Right forelimb (tissue), 1 donor: ENCODE measurements at regions not wholly inside any gene's neighbourhood (a gene's known extent, or its start where the extent isn't known, plus 50 kb on each side); places are given as distances from the start of the nearest gene placed in this dataset.
"Not testable (repeated sequence)": the region's sequence is repeated elsewhere in the genome, so short reads cannot be mapped to it uniquely, and the experiment has no call there.

Experiments
- DNase-seq: peaks from one replicate; pipeline ENCODE4 v3.0.0-alpha.2; 2018

DNA sequence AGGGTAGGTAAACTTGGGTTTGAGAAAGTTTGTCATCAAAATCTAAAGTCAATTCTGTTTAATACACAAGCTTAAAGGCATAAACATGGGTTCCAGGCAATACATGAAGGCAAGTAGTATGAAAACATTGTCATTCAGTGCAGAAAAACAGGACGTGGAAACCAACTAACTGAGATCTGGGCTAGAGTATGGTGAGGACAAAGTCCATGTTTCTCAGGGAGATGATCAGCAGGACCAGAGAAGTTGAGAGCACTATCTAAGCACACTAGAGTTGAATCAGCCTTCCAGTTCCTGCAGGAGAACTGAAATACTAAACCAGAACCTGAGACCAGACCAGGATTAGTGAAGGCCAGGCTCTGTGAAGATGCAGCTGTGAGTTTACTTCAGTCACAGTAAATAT lies 302.8 kb upstream of the CRIM1 start:
- no peak for DNase-seq

DNA sequence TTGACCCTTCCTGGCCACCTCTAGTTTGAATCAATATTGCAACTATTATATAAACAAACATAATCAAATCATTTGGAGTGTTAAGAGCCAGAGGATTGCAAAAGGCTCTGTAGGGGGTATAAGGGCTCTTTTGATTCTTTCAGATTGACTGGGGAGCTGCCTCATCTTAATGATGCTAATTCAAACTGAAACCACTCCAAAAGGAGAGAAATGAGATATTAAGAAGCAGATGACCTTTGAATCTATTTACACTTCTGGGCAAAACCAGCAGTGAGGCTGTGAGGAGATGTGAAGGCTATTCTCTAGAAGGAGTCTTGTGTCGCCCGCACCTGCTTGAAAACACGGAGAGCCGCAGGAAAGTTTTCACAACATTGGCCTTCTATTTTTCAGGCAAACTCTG lies 311.2 kb upstream of the CRIM1 start:
- no peak for DNase-seq

DNA sequence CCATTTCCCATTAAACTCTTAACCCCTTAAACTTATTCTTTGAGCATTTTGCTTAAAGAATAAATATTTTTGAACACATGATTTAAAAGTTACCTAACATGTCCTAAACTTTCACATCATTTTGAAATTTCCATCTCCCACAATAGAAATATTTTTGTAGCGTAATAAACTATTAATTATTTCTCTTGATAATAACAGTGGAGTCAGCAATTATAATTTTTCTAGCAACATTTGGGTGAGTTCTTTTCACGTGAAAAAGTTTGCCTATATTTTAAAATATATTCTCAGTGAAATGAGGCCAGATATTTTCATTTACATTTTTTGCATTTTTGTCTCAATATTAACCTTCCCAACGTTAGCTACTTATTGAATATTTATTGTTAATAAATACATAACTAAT lies 320.4 kb upstream of the CRIM1 start:
- no peak for DNase-seq

DNA sequence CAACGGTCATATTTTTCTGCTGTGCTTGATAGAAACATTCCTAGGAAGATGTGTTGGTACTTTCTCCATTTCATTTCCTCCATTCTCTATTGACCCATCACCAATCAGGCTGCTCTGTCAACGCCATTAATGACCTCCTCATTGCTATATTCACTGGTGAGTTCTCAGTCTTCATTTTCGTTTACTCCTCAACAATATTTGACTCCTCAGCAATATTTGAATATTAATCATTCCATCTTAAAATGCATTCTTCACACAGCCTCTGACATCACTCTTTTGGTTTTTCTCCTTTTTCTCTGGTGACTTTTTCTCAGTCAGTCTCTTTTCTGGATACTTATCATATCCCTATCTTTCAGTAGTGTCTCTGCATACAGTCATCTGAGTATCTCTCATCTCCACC lies 323.5 kb upstream of the CRIM1 start:
- DNase-seq: no peak

DNA sequence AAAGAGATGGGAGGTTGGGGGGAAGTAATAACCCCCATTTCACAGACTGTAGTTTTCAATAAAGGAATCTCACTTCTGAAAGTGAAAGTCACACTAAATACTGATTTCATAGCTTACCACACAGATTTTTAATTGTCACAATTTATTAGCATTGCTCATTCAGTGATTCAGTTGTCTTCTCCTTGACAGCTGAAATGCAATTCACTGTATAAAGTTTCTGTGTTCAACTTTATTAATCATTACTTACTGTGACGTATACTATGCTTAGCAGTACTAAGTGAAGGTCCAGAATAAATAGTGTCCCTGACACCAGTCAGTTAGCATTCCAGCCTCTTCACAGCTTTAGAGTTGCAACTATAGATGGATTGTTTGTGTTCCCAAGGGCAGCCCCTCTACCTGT lies 324.1 kb upstream of the CRIM1 start:
- DNase-seq: no peak

DNA sequence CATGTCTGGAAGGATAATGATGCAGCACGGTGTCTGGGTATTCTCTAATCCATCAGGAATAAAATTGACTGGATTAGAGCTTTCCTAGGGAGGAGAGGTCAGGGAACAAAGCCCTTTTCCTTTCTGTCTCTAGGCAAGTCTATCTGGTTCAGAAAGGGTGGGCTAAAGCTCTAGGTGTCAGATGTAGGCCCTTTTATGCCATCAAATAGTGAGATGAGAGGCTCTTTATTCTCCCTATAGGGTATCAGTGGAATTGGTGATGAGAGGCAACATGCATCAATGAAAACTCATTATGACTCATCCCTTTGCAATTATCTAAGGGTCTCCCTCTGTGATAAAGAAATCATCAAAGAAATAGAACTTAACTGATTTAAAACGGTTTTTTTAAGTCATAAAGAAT lies 328.0 kb upstream of the CRIM1 start:
- DNase-seq: no peak

DNA sequence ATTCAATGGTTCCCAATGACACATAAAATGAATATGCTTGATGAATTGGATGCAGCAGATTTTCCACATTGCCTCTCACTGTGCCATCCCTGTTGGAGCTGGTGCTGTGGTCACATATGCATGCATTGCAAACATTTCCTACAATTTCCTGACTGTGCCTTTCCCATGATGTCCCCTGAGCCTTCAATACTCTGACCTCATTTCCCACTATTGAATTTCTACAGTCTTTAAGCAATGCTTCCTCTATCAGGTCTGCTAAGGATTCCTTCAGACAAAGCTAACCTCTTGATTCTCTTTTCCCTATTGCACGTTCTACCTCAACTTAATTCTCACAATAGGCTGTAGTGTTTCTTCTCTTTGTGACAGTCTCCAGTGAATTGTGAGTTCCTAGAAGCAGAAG lies 342.5 kb upstream of the CRIM1 start:
- no peak for DNase-seq

DNA sequence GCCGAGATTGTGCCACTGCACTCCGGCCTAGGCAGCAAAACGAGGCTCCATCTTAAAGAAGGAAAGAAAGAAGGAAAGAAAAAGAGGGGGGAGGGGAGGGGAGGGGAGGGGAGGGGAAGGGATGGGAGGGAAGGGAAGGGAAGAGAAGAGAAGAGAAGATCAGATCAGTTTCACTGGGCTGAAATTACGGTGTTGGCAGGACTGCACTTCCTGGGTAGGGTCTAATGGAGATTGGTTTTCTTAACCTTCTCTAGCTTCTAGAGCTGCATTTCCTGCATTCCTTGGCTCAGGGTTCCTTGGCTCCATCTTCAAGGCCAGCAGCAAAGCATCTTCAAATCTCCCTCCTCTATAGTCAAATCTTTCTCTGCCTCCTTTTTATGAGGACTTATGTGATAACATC lies 349.1 kb upstream of the CRIM1 start:
- no peak for DNase-seq

DNA sequence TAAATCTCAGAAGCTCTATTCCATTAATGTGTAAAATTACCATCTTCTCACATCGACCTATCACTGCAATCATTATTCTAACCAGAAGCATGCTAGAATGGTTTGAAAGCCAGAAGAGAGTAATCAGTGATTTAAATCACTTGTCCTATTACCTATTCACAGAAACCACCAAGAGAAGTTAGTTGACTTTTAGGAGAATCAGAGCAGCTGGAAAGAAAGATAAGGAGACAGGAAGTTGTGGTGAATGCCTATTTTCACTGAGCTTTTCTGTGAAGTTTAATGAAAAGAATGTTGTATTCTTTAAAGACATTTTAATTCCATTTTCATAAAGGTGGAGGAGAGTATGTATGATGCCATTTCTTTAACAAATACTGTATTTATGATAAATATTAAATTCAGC lies 352.6 kb upstream of the CRIM1 start:
- DNase-seq: no peak

DNA sequence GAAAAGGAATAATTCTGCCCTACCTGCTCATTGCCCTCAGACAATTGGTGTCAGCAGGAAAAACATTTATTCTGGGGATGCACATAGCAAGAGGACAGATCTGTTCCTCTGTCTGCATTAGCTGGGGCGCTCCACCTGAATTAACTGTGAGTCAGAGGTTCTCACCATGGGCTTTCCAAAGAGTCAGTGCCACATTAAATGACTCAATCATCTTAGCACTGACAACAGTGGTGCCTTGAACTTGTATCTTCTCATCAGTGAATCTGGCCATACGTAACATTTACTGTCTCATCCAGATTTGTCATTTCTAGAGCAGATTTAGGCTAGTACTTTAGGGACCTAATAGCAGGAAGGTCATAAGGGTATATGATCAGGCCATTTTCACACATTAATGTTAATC lies 358.1 kb upstream of the CRIM1 start:
- no peak for DNase-seq

DNA sequence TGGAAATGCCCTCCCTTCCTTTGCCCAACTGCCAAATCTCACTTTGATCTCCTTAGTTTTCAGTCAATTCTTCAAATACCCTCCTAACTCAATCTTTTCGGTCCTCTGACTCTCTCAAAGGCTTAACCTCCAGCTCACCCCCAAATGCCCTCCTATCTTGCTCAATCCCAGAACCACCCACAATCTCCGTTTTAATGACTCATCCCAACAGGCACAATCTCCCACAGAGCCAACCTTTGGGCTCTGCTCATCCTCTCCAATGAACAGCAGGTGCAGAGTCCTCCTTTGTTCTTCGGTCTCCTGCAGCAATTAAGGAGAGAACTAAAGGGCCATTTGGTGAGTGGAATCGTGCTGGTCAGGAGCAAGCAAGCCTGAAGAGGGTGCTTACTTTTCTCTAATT lies 366.1 kb upstream of the CRIM1 start:
- DNase-seq: no peak

DNA sequence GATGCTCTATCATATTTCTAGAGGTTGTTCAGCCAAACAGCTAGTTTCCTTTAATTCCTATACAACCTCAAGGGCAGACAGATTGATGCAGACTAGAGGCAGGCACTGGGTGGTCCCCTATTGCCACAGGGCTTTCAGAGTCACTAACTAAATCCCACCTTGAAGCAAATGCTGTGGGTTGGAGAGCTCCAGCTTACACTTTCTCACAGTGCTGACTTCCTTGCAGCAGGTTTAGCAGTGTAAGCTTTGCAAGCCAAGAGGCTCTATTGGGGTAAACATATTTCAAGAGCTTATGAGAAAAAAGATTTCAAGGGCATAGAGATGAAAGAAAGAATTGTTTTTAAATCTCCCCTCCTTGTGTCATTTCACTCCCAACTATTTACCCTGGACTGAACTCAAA lies 366.5 kb upstream of the CRIM1 start:
- no peak for DNase-seq

DNA sequence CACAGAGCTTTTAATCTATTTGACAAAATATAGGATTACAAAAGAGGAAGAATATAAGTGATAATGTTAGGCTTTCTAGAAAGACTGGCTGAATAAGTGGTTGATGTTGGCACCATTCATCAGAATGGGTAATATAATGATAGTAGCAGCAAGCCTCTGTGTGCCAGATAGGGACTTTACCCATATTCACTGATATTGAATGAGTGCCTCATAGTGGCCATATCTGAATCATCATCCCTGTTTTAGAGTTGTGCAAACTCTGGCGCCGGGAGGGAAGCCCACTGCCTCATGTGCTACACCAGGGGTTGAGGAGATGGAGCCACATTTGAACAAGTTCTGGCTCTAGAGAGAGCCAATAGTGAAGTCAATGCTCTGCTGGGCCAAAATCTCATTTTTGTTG lies 368.7 kb upstream of the CRIM1 start:
- DNase-seq: no peak

DNA sequence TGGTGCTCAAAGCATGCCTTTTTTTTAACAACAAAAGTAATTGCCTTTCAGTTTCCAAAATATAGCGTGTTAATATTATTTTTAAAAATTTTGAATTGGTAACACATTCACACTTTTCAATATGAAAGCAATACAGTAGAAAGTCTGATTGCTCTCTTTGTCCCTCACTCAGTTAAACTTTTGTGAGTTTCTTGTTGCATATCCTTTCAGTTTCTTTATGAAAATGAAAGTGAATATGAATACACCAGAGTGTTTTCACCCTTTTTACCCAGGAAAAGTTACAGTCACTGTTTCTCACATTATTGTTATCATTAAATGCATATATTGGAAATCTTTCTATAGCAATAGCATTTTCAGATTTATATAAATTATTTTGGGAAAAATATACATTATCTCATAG lies 377.4 kb upstream of the CRIM1 start:
- DNase-seq: no peak

DNA sequence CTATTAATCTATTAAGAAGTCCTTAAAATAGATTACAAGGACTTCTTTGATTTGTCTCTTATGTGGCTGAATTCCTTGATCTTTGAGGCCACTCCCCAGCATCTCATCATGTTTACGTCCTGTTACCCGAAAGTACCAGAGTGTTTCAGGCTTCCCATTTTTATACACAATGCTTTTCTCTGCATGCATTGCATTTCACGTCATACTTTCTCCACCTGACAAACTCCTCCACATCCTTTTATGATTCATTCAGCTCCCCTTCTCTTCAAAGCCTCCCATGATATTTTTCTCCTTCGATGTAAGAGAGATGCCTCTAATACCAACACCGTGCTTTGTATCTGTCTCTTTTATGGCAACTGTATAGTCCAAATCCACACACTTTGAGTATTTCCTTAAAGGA lies 379.0 kb upstream of the CRIM1 start:
- DNase-seq: no peak

DNA sequence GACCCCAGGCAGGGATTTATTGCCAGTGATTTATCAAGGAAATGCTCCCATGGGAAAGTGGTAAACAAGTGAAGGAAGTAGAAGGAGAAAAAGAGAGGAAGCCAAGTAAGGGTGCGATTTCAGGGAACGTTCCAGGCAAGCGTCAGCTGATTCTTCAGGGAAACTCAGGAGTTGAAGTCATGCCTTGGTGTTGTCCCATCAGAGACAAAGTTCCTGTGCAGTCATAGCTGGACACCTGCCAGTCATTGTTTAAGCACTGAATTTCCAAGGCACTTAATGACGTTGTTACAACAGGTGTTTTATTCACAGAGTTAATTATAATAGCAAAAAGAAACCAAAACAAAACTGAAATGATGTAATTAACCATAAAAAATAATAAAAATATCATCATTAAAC lies 381.8 kb upstream of the CRIM1 start:
- no peak for DNase-seq

DNA sequence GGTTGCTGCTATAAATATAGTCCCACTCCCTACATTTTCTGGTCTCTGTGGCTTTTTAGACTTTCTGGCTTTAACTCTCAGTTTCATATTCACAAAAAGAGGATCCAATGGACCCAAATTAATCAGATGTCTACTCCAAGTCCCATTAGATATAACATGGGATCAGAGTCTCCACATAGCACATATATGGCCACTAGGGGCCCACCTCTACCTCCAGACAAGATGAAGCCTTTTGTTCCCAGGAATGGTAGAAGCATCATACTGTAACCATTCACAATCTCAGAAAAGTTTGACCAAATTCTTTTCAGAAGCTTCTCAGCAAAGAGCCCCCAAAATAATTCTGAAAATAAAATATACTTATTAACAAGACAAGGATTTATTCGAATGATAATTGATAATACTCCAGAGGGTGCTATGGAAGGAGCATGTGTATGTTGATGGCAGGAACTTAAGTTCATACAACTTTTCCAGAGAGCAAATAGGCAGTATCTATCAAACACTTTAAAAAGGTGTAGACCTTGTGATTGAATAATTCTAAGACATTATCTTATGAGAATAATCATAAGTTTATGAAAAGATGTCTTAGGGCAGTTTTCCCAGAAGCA lies 382.3 kb upstream of the CRIM1 start:
- DNase-seq: no peak

DNA sequence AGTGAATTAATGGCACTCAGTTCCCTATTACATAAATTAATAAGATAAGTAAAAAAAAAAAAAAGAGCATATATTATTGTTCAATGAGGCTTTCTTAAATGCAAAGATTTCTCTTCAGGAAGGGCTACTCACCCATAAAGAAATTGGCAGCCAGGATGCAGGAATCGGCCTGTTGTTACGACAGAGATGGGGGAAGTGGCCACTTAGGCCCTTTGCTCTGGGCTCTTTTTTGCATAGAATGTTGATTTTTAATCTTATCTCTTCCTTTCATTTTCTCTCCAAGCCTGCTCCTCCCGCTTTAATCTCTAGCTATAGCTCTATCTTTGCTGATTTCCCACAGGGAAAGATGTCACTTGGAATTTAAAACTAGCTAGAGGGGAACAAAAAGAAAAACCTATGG lies 391.8 kb upstream of the CRIM1 start:
- DNase-seq: no peak

DNA sequence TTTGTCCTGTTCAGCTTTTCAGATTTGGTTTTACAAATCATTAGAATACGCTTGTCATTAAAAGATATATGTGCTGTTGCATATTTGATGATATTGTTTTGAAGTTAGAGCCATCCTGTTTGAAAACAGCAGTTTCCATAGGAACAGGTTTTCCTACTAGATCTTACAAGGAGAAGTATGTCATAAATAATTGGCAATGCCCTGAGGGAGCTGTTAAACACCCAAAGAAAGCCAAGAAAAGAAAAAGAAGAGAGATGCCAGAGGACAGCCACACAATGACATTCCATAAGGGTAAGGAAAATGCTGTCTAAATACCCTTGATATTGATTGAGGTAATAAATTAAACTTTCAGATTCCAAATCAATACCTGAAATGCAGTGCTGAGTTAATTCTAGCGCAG lies 392.2 kb upstream of the CRIM1 start:
- DNase-seq: no peak

DNA sequence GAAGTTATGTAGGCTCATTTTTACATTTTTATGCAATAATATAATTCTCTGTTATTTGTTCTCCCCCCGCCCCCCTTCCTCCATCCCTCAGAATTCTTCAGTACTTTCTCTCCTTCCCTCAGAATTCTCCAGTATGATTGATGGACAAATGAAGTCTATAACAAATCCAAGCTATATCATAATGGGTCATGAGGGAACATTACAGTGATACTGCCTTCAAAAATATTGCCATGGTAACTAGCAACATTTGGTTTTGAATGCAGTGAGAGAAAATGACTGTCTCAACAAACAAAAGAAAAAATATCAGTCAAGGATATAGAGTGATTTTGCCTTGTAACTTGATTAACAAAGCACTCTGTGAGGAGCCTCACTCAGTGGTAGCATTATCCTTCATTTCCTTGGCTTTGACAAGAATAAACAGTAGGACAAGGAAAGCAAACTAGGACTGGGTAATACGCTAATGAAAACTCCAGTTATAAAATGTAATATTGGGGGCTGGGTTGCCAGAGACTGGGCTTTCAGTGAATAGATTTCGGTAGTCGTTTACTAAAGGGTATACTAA lies 392.9 kb upstream of the CRIM1 start:
- DNase-seq: no peak

DNA sequence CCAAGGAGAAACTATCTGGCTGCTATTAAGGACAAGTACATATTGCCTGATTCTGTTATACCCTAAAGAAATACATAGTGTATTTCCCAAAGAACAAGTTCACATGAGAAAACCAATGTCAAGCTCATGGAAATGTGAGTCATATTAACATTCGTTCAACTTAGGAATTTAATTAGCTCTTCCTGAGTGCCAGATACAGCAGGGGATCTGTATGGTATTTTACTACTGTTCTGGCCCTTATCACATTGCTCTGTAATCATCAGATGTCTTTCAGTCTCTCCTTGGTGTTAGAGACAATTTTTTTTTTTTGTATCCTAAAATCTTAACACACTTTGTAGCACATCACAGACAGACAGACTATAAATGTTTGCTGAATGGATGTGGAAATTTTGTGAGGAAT lies 395.0 kb upstream of the CRIM1 start:
- no peak for DNase-seq

DNA sequence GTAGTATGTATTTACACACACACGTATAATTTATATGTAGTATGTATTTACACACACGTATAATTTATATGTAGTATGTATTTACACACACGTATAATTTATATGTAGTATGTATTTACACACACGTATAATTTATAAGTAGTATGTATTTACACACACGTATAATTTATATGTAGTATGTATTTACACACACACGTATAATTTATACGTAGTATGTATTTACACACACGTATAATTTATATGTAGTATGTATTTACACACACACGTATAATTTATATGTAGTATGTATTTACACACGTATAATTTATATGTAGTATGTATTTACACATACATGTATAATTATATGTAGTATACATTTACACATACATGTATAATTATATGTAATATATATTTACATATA lies 398.5 kb upstream of the CRIM1 start:
- DNase-seq: not testable (repeated sequence)

DNA sequence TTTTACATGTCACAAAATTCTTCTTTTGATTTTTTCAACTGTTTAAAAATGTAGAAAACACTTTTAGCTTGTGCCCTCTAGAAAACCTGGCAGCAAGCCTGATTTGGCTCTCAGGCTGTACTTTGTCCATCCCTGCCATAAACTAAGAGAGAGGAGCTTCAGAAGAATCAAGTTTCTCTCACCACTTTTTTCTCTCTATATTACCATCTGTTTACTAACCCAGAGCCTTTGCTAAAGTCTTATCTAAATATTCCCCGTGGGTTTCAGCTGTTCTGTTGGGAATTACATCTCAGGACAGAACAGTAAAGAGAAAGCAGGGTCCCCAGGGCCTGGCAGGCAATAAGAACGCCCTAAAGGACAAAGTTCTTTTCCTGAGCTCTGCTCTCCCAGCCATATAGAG lies 409.1 kb upstream of the CRIM1 start:
- DNase-seq: no peak

DNA sequence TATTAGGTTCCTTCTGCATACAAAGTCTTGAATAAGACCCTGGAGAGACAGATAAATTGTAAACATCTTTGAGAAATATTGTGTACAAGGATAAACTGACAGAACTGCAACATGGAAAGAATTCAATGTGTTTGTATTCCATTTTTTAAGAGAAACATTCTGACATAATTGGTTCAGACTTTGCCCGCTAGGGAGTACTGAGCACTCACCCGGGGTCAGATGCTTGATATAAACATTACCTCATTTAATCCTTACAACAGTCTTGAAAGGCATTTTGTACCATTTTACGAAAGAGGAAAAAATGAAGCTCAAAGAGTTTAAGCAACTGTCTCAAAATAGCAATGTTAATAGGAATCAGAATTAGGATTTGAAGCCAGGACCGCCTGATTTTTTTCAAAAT lies 416.7 kb upstream of the CRIM1 start:
- no peak for DNase-seq

DNA sequence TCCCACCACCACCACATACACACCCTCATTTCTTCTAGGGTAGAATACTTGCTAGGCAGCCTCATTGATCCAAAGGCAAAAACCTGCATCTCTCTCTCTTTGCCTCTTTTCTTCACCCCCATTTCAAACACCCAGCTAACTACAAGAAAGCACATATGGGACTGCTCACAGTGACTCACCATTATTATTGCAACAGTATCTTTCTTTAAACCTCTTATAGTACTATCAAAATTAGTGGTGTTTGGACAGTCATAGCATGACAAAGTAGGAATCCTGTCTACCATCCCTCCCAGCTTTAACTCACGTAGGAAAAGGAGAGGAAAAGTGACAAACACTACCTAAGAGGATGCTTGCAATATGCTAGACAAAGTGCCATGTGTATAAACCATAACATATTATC lies 422.5 kb upstream of the CRIM1 start:
- DNase-seq: no peak
